ENCODE measurements at regions not wholly inside any gene's neighbourhood (a gene's known extent, or its start where the extent isn't known, plus 50 kb on each side); places are given as distances from the start of the nearest gene placed in this dataset.

GRCh38 chr12:25743679-25744215, 190.7 kb upstream of the LMNTD1 start:
- Histone ChIP-seq H4K5ac (ENCODE audit: insufficient read length, low read depth, low read length) (no peak overlapping the region), H3K23me2 (ENCODE audit: insufficient read length, low read depth, low read length, poor library complexity, severe bottlenecking) (no peaks in the 10 kb centered on the region), H2BK20ac (ENCODE audit: low read depth, low read length, poor library complexity, severe bottlenecking) (no peak overlapping the region), H4K8ac (replicated peaks; ENCODE audit: insufficient read length, low read depth, low read length) (no peak overlapping the region), H3K18ac (ENCODE audit: insufficient read length, low read depth, low read length) (no peak overlapping the region), H3K79me2 (ENCODE audit: insufficient read depth, low read length) (no peaks in the 10 kb centered on the region), H3K79me1 (ENCODE audit: insufficient read depth, low read depth, low read length, poor library complexity, severe bottlenecking) (no peaks in the 10 kb centered on the region), H3K27ac (ENCODE audit: insufficient read length, low read depth, low read length) (no peak overlapping the region), H2AFZ (ENCODE audit: low read length) (no peak overlapping the region), H3K14ac (ENCODE audit: insufficient read depth, low read length) (no peak overlapping the region), H2BK15ac (ENCODE audit: low read depth, low read length) (no peak overlapping the region), H2BK12ac (ENCODE audit: insufficient read length, low read depth, low read length) (no peak overlapping the region), H2BK120ac (ENCODE audit: low read depth, low read length, poor library complexity, severe bottlenecking) (no peak overlapping the region), H3K9me3 (ENCODE audit: control insufficient read depth, low read depth, low read length) (no peaks in the 10 kb centered on the region), H2AK5ac (ENCODE audit: insufficient read length, low read length) (no peak overlapping the region), H3K4me1 (ENCODE audit: insufficient read depth, low read length) (no peaks in the 10 kb centered on the region; the same call in 1 of the 2 replicates), H4K20me1 (ENCODE audit: control insufficient read depth, insufficient read depth, insufficient read length) (no peaks in the 10 kb centered on the region), H4K91ac (ENCODE audit: insufficient read length, low read depth, low read length) (no peak overlapping the region), H3K9ac (ENCODE audit: extremely low read depth, insufficient read length, low read length) (no peak overlapping the region), H2BK5ac (ENCODE audit: insufficient read length, low read length) (no peak overlapping the region), H3K4ac (ENCODE audit: low read depth, low read length) (no peak overlapping the region), H3T11ph (ENCODE audit: low read length) (no peak overlapping the region), H3K27me3 (ENCODE audit: insufficient read depth, low read length) (no peaks in the 10 kb centered on the region), H3K23ac (ENCODE audit: insufficient read length, low read depth, low read length) (no peak overlapping the region), H3K4me2 (ENCODE audit: insufficient read depth, insufficient read length, low read length) (no peak overlapping the region), H3K56ac (ENCODE audit: insufficient read length, low read depth, low read length) (no peak overlapping the region)
- Mint-ChIP-seq H3K27ac (peak overlapping the region in 1 of 3 experiments; percentile 16; a peak in 2 of 7 replicates), H3K27me3 (ENCODE audit: low read depth) (no peaks in the 10 kb centered on the region), H3K9me3 (peaks cover 0 to 2% of the 10 kb centered on the region in 2 experiments; a peak in 1 of 5 replicates), H3K4me1 (peaks cover 7 to 15% of the 10 kb centered on the region in 2 experiments), H3K4me3 (no peak overlapping the region), H3K36me3 (ENCODE audit: insufficient read depth in 1 of 3, low read depth in 3 of 3) (no peaks in the 10 kb centered on the region; a peak in 1 of 7 replicates)
- no CpG with 5 or more reads among the region's 5 CpGs for WGBS (ENCODE audit: extremely low coverage, insufficient read length, low lambda C conversion rate)
- no peak for TF ChIP-seq CTCF (conservative IDR thresholded peaks at IDR 0.05)
- no peak for DNase-seq
